K562 (cell line): ENCODE measurements at regions not wholly inside any gene's neighbourhood (a gene's known extent, or its start where the extent isn't known, plus 50 kb on each side); places are given as distances from the start of the nearest gene placed in this dataset.

Experiments
- CTCF ChIP-seq, 3 experiments: IDR thresholded peaks in 2 of 3; conservative IDR thresholded peaks in 1 of 3; 2 replicates each; pipeline ENCODE4 v1.5.1; 2011 to 2012; ENCODE audit warnings: low read length in 3 of 3, mild to moderate bottlenecking in 3 of 3, control low read depth in 2 of 3, improper control_type of control experiment in 1 of 3, inconsistent platforms in 1 of 3, low read depth in 1 of 3, mixed read lengths in 1 of 3, moderate library complexity in 1 of 3; ENCODE audit not compliant: insufficient read depth in 2 of 3
- MTA3 ChIP-seq: fragments of 450-650 bp; formaldehyde crosslinking; IDR thresholded peaks from 2 replicates; pipeline ENCODE4 v1.6.1; 2017; ENCODE audit warnings: mild to moderate bottlenecking, borderline replicate concordance
- MXI1 ChIP-seq: IDR thresholded peaks from 2 replicates; pipeline ENCODE4 v1.6.1; 2011; ENCODE audit warnings: low read depth, mild to moderate bottlenecking, improper control_type of control experiment, low read length
- MYC ChIP-seq, 2 experiments: fragments of 250-450 bp in 1 of 2; sonication (Bioruptor Pico) in 1 of 2; IDR thresholded peaks; 2 replicates each; pipeline versions ENCODE4 v1.5.1 to v1.6.1; 2012 to 2021; ENCODE audit warnings: low read depth in 2 of 2, borderline replicate concordance in 1 of 2, improper control_type of control experiment in 1 of 2, low read length in 1 of 2, mild to moderate bottlenecking in 1 of 2, moderate library complexity in 1 of 2
- NR1H2 ChIP-seq: sonication (generic); formaldehyde crosslinking; IDR thresholded peaks from 2 replicates; pipeline ENCODE4 v1.4.0; 2020; ENCODE audit warnings: mild to moderate bottlenecking, missing genetic modification reagents
- REST ChIP-seq, 2 experiments: fragments of 450-650 bp; formaldehyde crosslinking in 1 of 2; IDR thresholded peaks; 2 replicates each; pipeline versions ENCODE4 v1.4.0 to v1.6.1; 2014 to 2020; ENCODE audit warnings: mild to moderate bottlenecking in 2 of 2, borderline replicate concordance in 1 of 2, low read depth in 1 of 2
- RFX5 ChIP-seq: IDR thresholded peaks from 2 replicates; pipeline ENCODE4 v1.6.1; 2011; ENCODE audit warnings: low read depth, mild to moderate bottlenecking, improper control_type of control experiment, low read length
- YY1 ChIP-seq, 3 experiments: IDR thresholded peaks; 2 replicates each; pipeline ENCODE4 v1.6.1; 2011; ENCODE audit warnings: low read length in 2 of 3, mild to moderate bottlenecking in 2 of 3, moderate library complexity in 2 of 3, borderline replicate concordance in 1 of 3, control low read depth in 1 of 3, low read depth in 1 of 3; ENCODE audit not compliant: insufficient read depth in 3 of 3, insufficient replicate concordance in 2 of 3, control insufficient read depth in 1 of 3, insufficient read length in 1 of 3; ENCODE audit errors: extremely low read depth in 1 of 3
- ZNF232 ChIP-seq: sonication (generic); formaldehyde crosslinking; IDR thresholded peaks from 2 replicates; pipeline ENCODE4 v1.8.0; 2022; ENCODE audit warnings: mild to moderate bottlenecking, missing genetic modification reagents
- ZNF695 ChIP-seq: fragments of 450-650 bp; formaldehyde crosslinking; IDR thresholded peaks from 2 replicates; pipeline ENCODE4 v1.4.0; 2020; ENCODE audit warnings: mild to moderate bottlenecking, moderate library complexity
- TF ChIP-seq, protein P1 (sequence below): sonication (generic); formaldehyde crosslinking; IDR thresholded peaks from 2 replicates; pipeline ENCODE4 v1.8.0; 2022; ENCODE audit warnings: mild to moderate bottlenecking, low read depth, missing genetic modification reagents
- TF ChIP-seq, protein P2 (sequence below): sonication (generic); formaldehyde crosslinking; IDR thresholded peaks from 2 replicates; pipeline ENCODE4 v1.8.1; 2023; ENCODE audit warnings: mild to moderate bottlenecking, missing genetic modification reagents, moderate library complexity

DNA sequence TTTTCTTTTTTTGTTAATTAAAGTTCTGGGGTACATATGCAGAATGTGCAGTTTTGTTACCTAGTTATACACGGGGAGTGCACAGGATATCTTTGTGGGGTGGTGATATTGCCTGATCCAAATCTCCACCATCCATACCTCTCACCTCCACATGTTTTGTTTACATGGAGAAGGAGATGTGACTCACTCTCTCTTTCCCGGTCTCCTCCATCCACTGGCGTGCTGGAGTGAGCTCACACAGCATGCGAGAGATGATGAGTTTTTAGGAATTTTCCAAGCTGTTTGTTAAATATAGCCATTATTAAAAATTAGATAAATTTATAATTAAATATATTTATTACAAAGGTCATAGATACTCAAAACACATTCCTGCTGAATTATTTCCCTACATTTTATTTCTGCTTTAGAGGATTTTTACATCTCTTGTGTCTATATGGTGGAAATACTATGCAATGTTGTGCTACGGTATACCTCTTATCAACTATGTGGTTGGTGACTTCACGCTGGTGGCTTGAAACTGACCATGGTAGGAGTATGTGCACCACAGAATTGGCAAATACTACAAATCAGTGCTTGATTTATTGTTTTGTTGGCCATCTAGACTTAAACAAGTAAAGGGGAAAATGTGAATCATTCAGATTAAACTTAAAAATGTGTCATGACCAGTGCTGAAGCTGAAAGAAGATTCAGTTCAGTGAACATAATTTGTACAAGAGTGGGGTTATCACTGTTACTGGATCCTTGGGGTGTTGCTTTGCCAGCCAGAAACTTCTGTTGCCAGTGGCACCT lies 107.9 kb upstream of the FAM180A start:
- TF ChIP-seq YY1 (IDR thresholded peaks at IDR 0.05; ENCODE audit: borderline replicate concordance in 1 of 3, control insufficient read depth in 1 of 3, extremely low read depth in 1 of 3, insufficient read depth in 3 of 3, insufficient read length in 1 of 3, insufficient replicate concordance in 2 of 3, low read depth in 1 of 3, low read length in 2 of 3) (no peak), ZNF695 (CRISPR knock-in tag) (no peak), MXI1 (no peak), RFX5 (no peak), MTA3 (no peak), MYC (IDR thresholded peaks at IDR 0.05; ENCODE audit: low read depth, low read length) (no peak), MYC (CRISPR knock-in tag; IDR thresholded peaks at IDR 0.05; ENCODE audit: borderline replicate concordance, low read depth) (no peak), CTCF (IDR thresholded peaks at IDR 0.05 in 2 of 3, conservative IDR thresholded peaks at IDR 0.05 in 1 of 3; ENCODE audit: insufficient read depth in 2 of 3, low read depth in 1 of 3, low read length in 3 of 3) (no peak), NR1H2 (CRISPR knock-in tag) (no peak), ZNF232 (CRISPR knock-in tag) (no peak), REST (IDR thresholded peaks at IDR 0.05; ENCODE audit: borderline replicate concordance) (no peak), REST (CRISPR knock-in tag; IDR thresholded peaks at IDR 0.05; ENCODE audit: low read depth) (no peak)
- TF ChIP-seq, protein P1, sequence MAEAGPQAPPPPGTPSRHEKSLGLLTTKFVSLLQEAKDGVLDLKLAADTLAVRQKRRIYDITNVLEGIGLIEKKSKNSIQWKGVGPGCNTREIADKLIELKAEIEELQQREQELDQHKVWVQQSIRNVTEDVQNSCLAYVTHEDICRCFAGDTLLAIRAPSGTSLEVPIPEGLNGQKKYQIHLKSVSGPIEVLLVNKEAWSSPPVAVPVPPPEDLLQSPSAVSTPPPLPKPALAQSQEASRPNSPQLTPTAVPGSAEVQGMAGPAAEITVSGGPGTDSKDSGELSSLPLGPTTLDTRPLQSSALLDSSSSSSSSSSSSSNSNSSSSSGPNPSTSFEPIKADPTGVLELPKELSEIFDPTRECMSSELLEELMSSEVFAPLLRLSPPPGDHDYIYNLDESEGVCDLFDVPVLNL: no peak
- TF ChIP-seq, protein P2, sequence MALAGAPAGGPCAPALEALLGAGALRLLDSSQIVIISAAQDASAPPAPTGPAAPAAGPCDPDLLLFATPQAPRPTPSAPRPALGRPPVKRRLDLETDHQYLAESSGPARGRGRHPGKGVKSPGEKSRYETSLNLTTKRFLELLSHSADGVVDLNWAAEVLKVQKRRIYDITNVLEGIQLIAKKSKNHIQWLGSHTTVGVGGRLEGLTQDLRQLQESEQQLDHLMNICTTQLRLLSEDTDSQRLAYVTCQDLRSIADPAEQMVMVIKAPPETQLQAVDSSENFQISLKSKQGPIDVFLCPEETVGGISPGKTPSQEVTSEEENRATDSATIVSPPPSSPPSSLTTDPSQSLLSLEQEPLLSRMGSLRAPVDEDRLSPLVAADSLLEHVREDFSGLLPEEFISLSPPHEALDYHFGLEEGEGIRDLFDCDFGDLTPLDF (CRISPR knock-in tag): no peak
